Fibroblast of lung (primary cell): ENCODE measurements at regions not wholly inside any gene's neighbourhood (a gene's known extent, or its start where the extent isn't known, plus 50 kb on each side); places are given as distances from the start of the nearest gene placed in this dataset.

Experiments
- CTCF ChIP-seq, 2 donors: IDR thresholded peaks in 1 of 2; conservative IDR thresholded peaks in 1 of 2; 1 replicate in 1 of 2; 2 replicates in 1 of 2; pipeline ENCODE4 v1.5.1; 2011 to 2012; ENCODE audit warnings: low read length in 2 of 2, control low read depth in 1 of 2, inconsistent platforms in 1 of 2, low read depth in 1 of 2, mild to moderate bottlenecking in 1 of 2
- EZH2 ChIP-seq: IDR thresholded peaks from 2 replicates; pipeline ENCODE4 v1.5.1; 2012; ENCODE audit warnings: low read length, control low read depth, mild to moderate bottlenecking; ENCODE audit errors: missing control alignments

GRCh38 chr16:85258166-85258565, 145.9 kb upstream of the CIBAR2 start:
- TF ChIP-seq CTCF (conservative IDR thresholded peaks at IDR 0.05 in 1 of 2, IDR thresholded peaks at IDR 0.05 in 1 of 2; ENCODE audit: low read depth in 1 of 2, low read length in 2 of 2) (no peak), EZH2 (no peak)
